HG02840 (cell line): ENCODE measurements at regions not wholly inside any gene's neighbourhood (a gene's known extent, or its start where the extent isn't known, plus 50 kb on each side); places are given as distances from the start of the nearest gene placed in this dataset.

Experiments
- ATAC-seq: cut with Tn5 transposase; IDR thresholded peaks from one replicate; pipeline ENCODE4 v1.9.1; 2021; ENCODE audit warnings: mild to moderate bottlenecking, moderate library complexity, moderate number of reproducible peaks; ENCODE audit not compliant: unreplicated experiment, low FRiP score

DNA sequence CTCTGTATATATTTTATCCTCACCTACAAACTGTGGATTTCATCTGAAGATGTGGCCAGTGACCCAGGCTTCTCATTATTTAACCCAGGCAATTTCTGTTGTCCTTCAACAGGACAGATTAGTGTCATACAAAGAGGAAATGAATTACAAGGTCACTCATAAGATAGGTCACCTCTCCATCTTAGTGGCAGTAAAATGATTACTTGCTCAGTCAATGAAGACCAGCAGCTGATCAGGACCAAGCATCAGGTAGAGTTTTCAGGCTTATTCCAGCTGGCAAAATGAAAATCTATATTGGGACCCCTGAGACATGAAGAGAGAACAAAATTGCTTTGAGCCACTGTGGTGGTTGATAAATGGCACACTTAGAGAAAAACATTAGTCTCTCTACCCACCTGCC, 135.2 kb upstream of the PRDM9 start:
- ATAC-seq: no peak

- ATAC-seq: no peak
Observed at GRCh38 chr5:23368393-23368792, 139.0 kb upstream of the PRDM9 start.

- no peak for ATAC-seq
Observed at GRCh38 chr5:23367874-23368273, 139.5 kb upstream of the PRDM9 start.

- no peak for ATAC-seq
Observed at GRCh38 chr5:23353286-23353685, 154.1 kb upstream of the PRDM9 start.

- no peak for ATAC-seq
Observed at GRCh38 chr5:23352446-23352845, 155.0 kb upstream of the PRDM9 start.

- ATAC-seq: no peak
Observed at GRCh38 chr5:23343121-23343520, 164.3 kb upstream of the PRDM9 start.

GRCh38 chr5:23332650-23333251, 174.7 kb upstream of the PRDM9 start:
- ATAC-seq: no peak

GRCh38 chr5:23330726-23331125, 176.7 kb upstream of the PRDM9 start:
- ATAC-seq: no peak

- ATAC-seq: no peak
Observed at GRCh38 chr5:23319901-23320300, 187.5 kb upstream of the PRDM9 start.

GRCh38 chr5:23318960-23319359, 188.4 kb upstream of the PRDM9 start:
- no peak for ATAC-seq

- ATAC-seq: no peak
Observed at GRCh38 chr5:23318166-23318565, 189.2 kb upstream of the PRDM9 start.

GRCh38 chr5:23316060-23316591, 191.3 kb upstream of the PRDM9 start:
- no peak for ATAC-seq

GRCh38 chr5:23314827-23315226, 192.6 kb upstream of the PRDM9 start:
- no peak for ATAC-seq

- ATAC-seq: no peak
Observed at GRCh38 chr5:23305055-23305454, 202.4 kb upstream of the PRDM9 start.

DNA sequence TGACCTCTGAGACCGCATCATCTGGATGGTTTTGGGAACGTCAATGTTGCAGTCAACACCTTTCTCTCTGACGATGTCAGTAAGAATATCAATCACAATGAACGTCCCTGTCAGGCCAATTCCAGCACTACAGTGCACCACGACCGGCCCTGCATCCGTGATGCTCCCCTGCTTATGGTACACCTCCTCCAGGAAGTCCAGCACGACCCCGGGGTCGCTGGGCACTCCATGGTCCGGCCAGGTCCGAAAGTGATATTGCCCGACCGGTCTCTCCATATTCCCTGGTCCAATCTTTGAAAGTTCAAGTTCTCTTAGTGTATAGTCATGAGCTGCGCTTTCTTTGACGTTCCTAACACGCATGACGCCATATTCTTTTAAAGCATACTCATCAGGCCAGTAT, 203.6 kb upstream of the PRDM9 start:
- no peak for ATAC-seq

DNA sequence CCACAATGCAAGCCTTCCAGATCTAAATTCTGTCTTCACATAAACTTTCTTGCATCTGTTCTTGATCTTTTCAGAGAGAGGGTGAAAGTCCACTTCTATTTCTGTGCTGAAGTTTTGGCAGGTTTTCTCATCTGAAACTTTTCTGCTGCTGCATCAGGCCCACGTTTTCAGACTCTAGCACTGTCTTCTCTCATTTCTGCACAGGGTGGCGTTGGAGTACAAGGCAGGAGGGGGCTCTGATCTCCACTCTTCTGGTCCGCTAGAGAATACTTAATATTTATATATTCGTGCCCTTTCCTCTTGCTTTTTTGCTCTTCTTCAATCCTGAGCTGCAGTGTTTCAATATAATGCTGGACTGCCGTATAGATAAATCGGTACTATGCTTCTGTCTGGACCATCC, 204.0 kb upstream of the PRDM9 start:
- no peak for ATAC-seq

DNA sequence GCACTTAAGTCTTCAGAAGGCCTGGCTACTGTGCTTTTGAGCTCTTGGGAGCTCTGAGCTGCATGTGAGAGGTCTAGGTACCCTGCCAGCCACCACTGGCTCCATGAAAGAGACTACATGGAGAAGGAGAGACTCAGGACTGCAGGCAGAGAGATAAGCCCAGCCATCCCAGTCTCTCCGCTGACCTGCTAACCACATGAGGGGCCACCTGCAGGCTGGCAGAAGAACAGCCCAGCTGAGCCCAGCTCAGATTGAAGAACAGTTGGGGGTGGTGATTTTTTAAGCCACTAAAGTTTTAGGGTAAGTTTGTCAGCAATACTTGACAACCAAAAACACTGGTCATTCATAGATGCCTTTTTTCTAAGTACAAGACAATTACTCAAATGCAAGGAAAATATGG, 205.0 kb upstream of the PRDM9 start:
- no peak for ATAC-seq

- no peak for ATAC-seq
Observed at GRCh38 chr5:23289162-23289561, 218.2 kb upstream of the PRDM9 start.

DNA sequence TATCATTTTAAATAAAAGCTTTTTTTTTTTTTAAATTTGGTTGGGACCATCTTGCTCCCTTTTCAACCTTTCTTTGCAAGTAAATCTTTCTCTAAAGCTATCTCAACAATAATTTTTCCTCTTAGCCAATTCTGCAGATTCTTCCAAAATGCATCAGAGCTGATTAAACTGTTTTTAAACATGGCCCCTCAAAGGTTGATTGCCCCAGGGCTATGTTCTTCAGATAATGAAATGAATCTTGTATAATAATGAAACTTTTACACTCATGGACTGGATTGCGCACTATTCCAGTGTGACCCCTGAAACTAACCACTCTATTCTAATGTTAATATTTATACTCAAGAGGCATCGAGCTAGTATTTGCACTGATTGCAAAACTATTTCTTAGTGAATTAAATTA, 222.8 kb upstream of the PRDM9 start:
- no peak for ATAC-seq

GRCh38 chr5:23274171-23274570, 233.2 kb upstream of the PRDM9 start:
- no peak for ATAC-seq

GRCh38 chr5:23269981-23270380, 237.4 kb upstream of the PRDM9 start:
- no peak for ATAC-seq

GRCh38 chr5:23268136-23268535, 239.3 kb upstream of the PRDM9 start:
- no peak for ATAC-seq

GRCh38 chr5:23260621-23261020, 246.8 kb upstream of the PRDM9 start:
- ATAC-seq: no peak
